NCI-H526 (cell line): ENCODE measurements at regions not wholly inside any gene's neighbourhood (a gene's known extent, or its start where the extent isn't known, plus 50 kb on each side); places are given as distances from the start of the nearest gene placed in this dataset.
A peak's percentile ranks its signal among the peaks of the same experiment; 100 is the strongest.

Experiments
- DNase-seq, 2 experiments: peaks; one replicate each; lab custom pipeline; 2025; lab: John Stamatoyannopoulos, UW

- DNase-seq = no peak
These were observed 815.1 kb downstream of the VGLL3 start for GRCh38 chr3:86175593-86176444.

- DNase-seq = no peak
These were observed 815.9 kb downstream of the VGLL3 start for GRCh38 chr3:86175051-86175536.

DNA sequence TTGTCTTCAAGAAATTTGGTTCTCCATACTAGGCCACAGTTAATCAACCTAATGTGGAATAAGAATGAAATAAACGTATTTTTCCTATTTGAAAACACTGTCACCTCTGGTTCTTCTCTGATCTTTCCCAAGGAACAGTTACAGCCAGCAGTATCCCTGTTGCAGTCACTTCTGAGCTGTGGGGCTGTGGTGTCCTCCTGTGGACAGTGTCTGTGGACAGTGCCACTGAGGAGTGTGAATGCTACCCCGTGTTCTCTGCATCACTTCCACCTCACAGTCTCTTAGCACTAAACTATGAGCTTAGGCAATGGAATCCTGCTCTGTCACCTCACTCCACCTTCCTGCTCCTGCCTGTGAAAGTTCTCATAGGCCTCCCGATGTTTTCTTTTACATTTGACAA is 817.5 kb downstream of the VGLL3 start:
- DNase-seq = no peak

DNA sequence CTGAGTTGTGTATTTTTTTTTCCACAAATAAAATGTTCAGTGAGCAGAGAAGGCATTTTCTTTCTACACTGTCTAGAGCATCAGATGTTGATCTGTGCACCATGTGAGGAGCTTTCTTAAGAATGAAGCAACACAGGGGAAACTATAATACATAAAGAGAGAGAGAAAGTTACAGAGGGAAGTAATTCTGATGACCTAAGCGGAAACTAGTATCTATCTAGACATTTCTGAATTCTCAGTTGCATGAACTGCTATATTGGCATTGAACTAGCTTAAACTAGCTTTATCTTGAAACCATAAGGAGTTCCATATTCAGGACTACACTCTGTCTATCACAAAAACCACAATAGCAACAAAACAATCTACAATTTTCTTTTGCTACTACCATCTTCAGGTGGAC is 822.4 kb downstream of the VGLL3 start:
- DNase-seq = no peak

- DNase-seq = no peak
These were observed 828.4 kb downstream of the VGLL3 start for GRCh38 chr3:86162521-86162920.

- DNase-seq = peak in 1 of 2 experiments; percentile 2
These were observed 829.5 kb downstream of the VGLL3 start for GRCh38 chr3:86161493-86161892.

GRCh38 chr3:86152620-86153019 is 838.3 kb downstream of the VGLL3 start:
- no peak for DNase-seq

GRCh38 chr3:86149054-86149453 is 841.9 kb downstream of the VGLL3 start:
- no peak for DNase-seq

GRCh38 chr3:86147119-86147518 is 843.8 kb downstream of the VGLL3 start:
- no peak for DNase-seq

GRCh38 chr3:86126552-86126951 is 864.4 kb downstream of the VGLL3 start:
- DNase-seq = no peak
